ENCODE measurements at regions not wholly inside any gene's neighbourhood (a gene's known extent, or its start where the extent isn't known, plus 50 kb on each side); places are given as distances from the start of the nearest gene placed in this dataset.

DNA sequence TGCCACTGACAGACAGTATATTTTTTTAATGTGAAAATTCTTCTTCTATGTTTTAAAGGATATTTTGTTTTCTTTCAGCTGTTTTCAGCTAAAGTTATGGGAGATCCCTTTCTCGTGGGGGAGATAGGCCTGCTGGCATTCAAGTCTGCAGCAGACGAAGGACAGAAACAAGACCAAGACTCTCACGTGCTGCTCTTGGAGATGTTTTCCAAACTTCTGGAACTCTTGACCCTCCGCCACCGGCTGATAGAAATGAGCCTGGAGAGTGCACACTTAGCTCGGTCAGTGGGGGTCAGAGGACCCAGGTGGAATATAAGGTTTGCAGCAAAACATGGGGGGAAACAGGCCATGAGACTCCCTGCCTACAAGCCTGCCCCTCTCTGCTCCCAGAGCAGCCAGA lies 120.5 kb downstream of the CD164 start:
- FAIRE-seq = no peak
- peaks cover 0 to 14% (median 0%) of the 10 kb centered on the region in 3 donors for H3K4me1 ChIP-seq
- no peak overlapping the region for H3K4me3 ChIP-seq
- no peaks in the 10 kb centered on the region for H3K9me3 ChIP-seq
- H3K27ac ChIP-seq = no peak overlapping the region
- no peak for ATAC-seq
- TF ChIP-seq, protein P1, sequence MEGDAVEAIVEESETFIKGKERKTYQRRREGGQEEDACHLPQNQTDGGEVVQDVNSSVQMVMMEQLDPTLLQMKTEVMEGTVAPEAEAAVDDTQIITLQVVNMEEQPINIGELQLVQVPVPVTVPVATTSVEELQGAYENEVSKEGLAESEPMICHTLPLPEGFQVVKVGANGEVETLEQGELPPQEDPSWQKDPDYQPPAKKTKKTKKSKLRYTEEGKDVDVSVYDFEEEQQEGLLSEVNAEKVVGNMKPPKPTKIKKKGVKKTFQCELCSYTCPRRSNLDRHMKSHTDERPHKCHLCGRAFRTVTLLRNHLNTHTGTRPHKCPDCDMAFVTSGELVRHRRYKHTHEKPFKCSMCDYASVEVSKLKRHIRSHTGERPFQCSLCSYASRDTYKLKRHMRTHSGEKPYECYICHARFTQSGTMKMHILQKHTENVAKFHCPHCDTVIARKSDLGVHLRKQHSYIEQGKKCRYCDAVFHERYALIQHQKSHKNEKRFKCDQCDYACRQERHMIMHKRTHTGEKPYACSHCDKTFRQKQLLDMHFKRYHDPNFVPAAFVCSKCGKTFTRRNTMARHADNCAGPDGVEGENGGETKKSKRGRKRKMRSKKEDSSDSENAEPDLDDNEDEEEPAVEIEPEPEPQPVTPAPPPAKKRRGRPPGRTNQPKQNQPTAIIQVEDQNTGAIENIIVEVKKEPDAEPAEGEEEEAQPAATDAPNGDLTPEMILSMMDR (IDR thresholded peaks at IDR 0.05) = no peak
- H3K36me3 ChIP-seq = no peaks in the 10 kb centered on the region
- no peaks in the 10 kb centered on the region for H3K27me3 ChIP-seq
- WGBS, 2 donors = 85 to 86% methylated on average over 6 of the region's 6 CpGs
- no peak for DNase-seq
- intact Hi-C loops (cut with DNase I) = no loop called here

- FAIRE-seq (no peak), DNase-seq (no peak), ATAC-seq (no peak)
- H3K4me3 ChIP-seq = no peak overlapping the region
- 83 to 86% methylated on average over 3 of the region's 3 CpGs for WGBS, 2 donors
- H3K4me1 ChIP-seq = peaks cover 0 to 23% (median 5%) of the 10 kb centered on the region in 3 donors
- intact Hi-C loops (cut with DNase I) = no loop called here
- H3K27ac ChIP-seq = no peak overlapping the region
- H3K27me3 ChIP-seq = no peaks in the 10 kb centered on the region
- TF ChIP-seq, protein P1 (IDR thresholded peaks at IDR 0.05) = no peak
- no peaks in the 10 kb centered on the region for H3K36me3 ChIP-seq
- no peaks in the 10 kb centered on the region for H3K9me3 ChIP-seq
Measured at GRCh38 chr6:109260701-109261100, 121.6 kb downstream of the CD164 start.

GRCh38 chr6:109260126-109260525 lies 122.1 kb downstream of the CD164 start:
- 98 to 100% methylated on average over 2 of the region's 2 CpGs for WGBS, 2 donors
- FAIRE-seq = no peak
- Histone ChIP-seq H3K9me3 (no peaks in the 10 kb centered on the region), H3K4me3 (no peak overlapping the region), H3K27me3 (no peaks in the 10 kb centered on the region), H3K4me1 (peaks cover 0 to 23% (median 5%) of the 10 kb centered on the region in 3 donors), H3K27ac (no peak overlapping the region), H3K36me3 (no peaks in the 10 kb centered on the region)
- DNase-seq = no peak
- no peak for ATAC-seq
- intact Hi-C loops (cut with DNase I) = no loop called here
- TF ChIP-seq, protein P1 (IDR thresholded peaks at IDR 0.05) = no peak

GRCh38 chr6:109258129-109258528 lies 124.1 kb downstream of the CD164 start:
- no peaks in the 10 kb centered on the region for H3K9me3 ChIP-seq
- TF ChIP-seq, protein P1 (IDR thresholded peaks at IDR 0.05) = no peak
- FAIRE-seq (no peak), DNase-seq (no peak), ATAC-seq (no peak)
- peaks cover 0 to 23% (median 5%) of the 10 kb centered on the region in 3 donors for H3K4me1 ChIP-seq
- intact Hi-C loops (cut with DNase I) = no loop called here
- no peaks in the 10 kb centered on the region for H3K36me3 ChIP-seq
- H3K27me3 ChIP-seq = no peaks in the 10 kb centered on the region
- H3K4me3 ChIP-seq = no peak overlapping the region
- no peak overlapping the region for H3K27ac ChIP-seq
- WGBS, 2 donors = 49 to 52% methylated on average over 2 of the region's 2 CpGs

- Histone ChIP-seq H3K27ac (no peak overlapping the region), H3K9me3 (no peaks in the 10 kb centered on the region), H3K27me3 (no peaks in the 10 kb centered on the region), H3K4me3 (no peak overlapping the region), H3K4me1 (peaks cover 0 to 23% (median 5%) of the 10 kb centered on the region in 3 donors), H3K36me3 (no peaks in the 10 kb centered on the region)
- DNase-seq (no peak), ATAC-seq (peak in 1 of 4 donors; percentile 25), FAIRE-seq (no peak)
- TF ChIP-seq, protein P1 (IDR thresholded peaks at IDR 0.05) = no peak
- 94 to 97% methylated on average over 2 of the region's 2 CpGs for WGBS, 2 donors
- intact Hi-C loops (cut with DNase I) = no loop called here
Measured at GRCh38 chr6:109257494-109257893, 124.8 kb downstream of the CD164 start.
